OCI-LY3 (cell line): ENCODE measurements at regions not wholly inside any gene's neighbourhood (a gene's known extent, or its start where the extent isn't known, plus 50 kb on each side); places are given as distances from the start of the nearest gene placed in this dataset.

Experiments
- CTCF ChIP-seq: fragments of 200-600, 300-600 bp; sonication (generic); IDR thresholded peaks from 2 replicates; pipeline ENCODE4 v1.5.1; 2014; ENCODE audit warnings: antibody characterized with exemption, low read length, low read depth
- EZH2phosphoT487 ChIP-seq: fragments of 200-600 bp; shearing (Covaris generic); IDR thresholded peaks from 2 replicates; pipeline ENCODE4 v1.6.1; 2018; ENCODE audit warnings: antibody characterized with exemption, mixed run types, low read depth

- TF ChIP-seq CTCF: no peak
- TF ChIP-seq EZH2phosphoT487: no peak
Measured at GRCh38 chr4:14769993-14770392, 232.3 kb upstream of the CPEB2 start.
